Progenitor cell of endocrine pancreas (in vitro differentiated cells): ENCODE measurements at regions not wholly inside any gene's neighbourhood (a gene's known extent, or its start where the extent isn't known, plus 50 kb on each side); places are given as distances from the start of the nearest gene placed in this dataset.

Source experiments
- DNase-seq: peaks from one replicate; pipeline ENCODE4 v3.0.0; 2021; ENCODE audit warnings: low spot score; ENCODE audit not compliant: unreplicated experiment
- H3K27ac Mint-ChIP-seq: 2 replicates; pipeline ENCODE4 v1.8.0; 2021; ENCODE audit warnings: mild to moderate bottlenecking, moderate library complexity, mixed read lengths
- H3K27me3 Mint-ChIP-seq: 2 replicates; pipeline ENCODE4 v1.8.0; 2021; ENCODE audit warnings: mixed read lengths
- H3K36me3 Mint-ChIP-seq: 2 replicates; pipeline ENCODE4 v1.8.0; 2022; ENCODE audit warnings: mixed read lengths; ENCODE audit not compliant: insufficient read depth
- H3K4me1 Mint-ChIP-seq: 2 replicates; pipeline ENCODE4 v1.8.0; 2021; ENCODE audit warnings: low read depth, mixed read lengths
- H3K4me3 Mint-ChIP-seq: 2 replicates; pipeline ENCODE4 v1.8.0; 2021; ENCODE audit warnings: low read depth, mild to moderate bottlenecking, moderate library complexity, mixed read lengths
- H3K9me3 Mint-ChIP-seq: 2 replicates; pipeline ENCODE4 v1.8.0; 2021; ENCODE audit warnings: low read depth, mixed read lengths
- CTCF ChIP-seq: fragments of 200-600 bp; sonication (generic); IDR thresholded peaks from one replicate; pipeline ENCODE4 v1.5.0; 2021; ENCODE audit warnings: antibody characterized with exemption, mild to moderate bottlenecking; ENCODE audit not compliant: unreplicated experiment

- Mint-ChIP-seq H3K36me3 (no peaks in the 10 kb centered on the region), H3K27me3 (peaks cover 11% of the 10 kb centered on the region), H3K4me1 (peaks cover 48% of the 10 kb centered on the region), H3K27ac (no peak overlapping the region), H3K9me3 (no peaks in the 10 kb centered on the region), H3K4me3 (no peak overlapping the region)
- no peak for DNase-seq
- TF ChIP-seq CTCF = no peak
Observed at GRCh38 chr9:96175001-96175400, 127.0 kb downstream of the HSD17B3 start.

GRCh38 chr9:96174371-96174770, 127.6 kb downstream of the HSD17B3 start:
- no peaks in the 10 kb centered on the region for H3K9me3 Mint-ChIP-seq
- DNase-seq = no peak
- H3K4me1 Mint-ChIP-seq = peaks cover 53% of the 10 kb centered on the region
- H3K36me3 Mint-ChIP-seq = no peaks in the 10 kb centered on the region
- H3K27me3 Mint-ChIP-seq = peaks cover 8% of the 10 kb centered on the region
- H3K27ac Mint-ChIP-seq = no peak overlapping the region
- H3K4me3 Mint-ChIP-seq = no peak overlapping the region
- no peak for TF ChIP-seq CTCF

- no peaks in the 10 kb centered on the region for H3K36me3 Mint-ChIP-seq
- no peak overlapping the region for H3K27ac Mint-ChIP-seq
- no peaks in the 10 kb centered on the region for H3K9me3 Mint-ChIP-seq
- no peak overlapping the region for H3K4me3 Mint-ChIP-seq
- TF ChIP-seq CTCF = no peak
- no peak for DNase-seq
- H3K27me3 Mint-ChIP-seq = peaks cover 5% of the 10 kb centered on the region
- peaks cover 59% of the 10 kb centered on the region for H3K4me1 Mint-ChIP-seq
Observed at GRCh38 chr9:96173640-96174039, 128.3 kb downstream of the HSD17B3 start.

- no peaks in the 10 kb centered on the region for H3K9me3 Mint-ChIP-seq
- H3K27me3 Mint-ChIP-seq = no peaks in the 10 kb centered on the region
- peaks cover 59% of the 10 kb centered on the region for H3K4me1 Mint-ChIP-seq
- TF ChIP-seq CTCF = no peak
- no peak overlapping the region for H3K4me3 Mint-ChIP-seq
- H3K27ac Mint-ChIP-seq = no peak overlapping the region
- no peak for DNase-seq
- no peaks in the 10 kb centered on the region for H3K36me3 Mint-ChIP-seq
Observed at GRCh38 chr9:96172797-96173196, 129.2 kb downstream of the HSD17B3 start.

- no peak overlapping the region for H3K27ac Mint-ChIP-seq
- DNase-seq = no peak
- peaks cover 50% of the 10 kb centered on the region for H3K4me1 Mint-ChIP-seq
- H3K4me3 Mint-ChIP-seq = no peak overlapping the region
- no peaks in the 10 kb centered on the region for H3K36me3 Mint-ChIP-seq
- H3K27me3 Mint-ChIP-seq = peaks cover 6% of the 10 kb centered on the region
- no peak for TF ChIP-seq CTCF
- H3K9me3 Mint-ChIP-seq = no peaks in the 10 kb centered on the region
Observed at GRCh38 chr9:96171728-96172127, 130.2 kb downstream of the HSD17B3 start.
